Fibroblast of skin of right biceps (primary cell): ENCODE measurements at regions not wholly inside any gene's neighbourhood (a gene's known extent, or its start where the extent isn't known, plus 50 kb on each side); places are given as distances from the start of the nearest gene placed in this dataset.
A peak's percentile ranks its signal among the peaks of the same experiment; 100 is the strongest.

Source experiments
- DNase-seq: peaks from one replicate; pipeline ENCODE4 v3.0.0-alpha.2; 2013

DNA sequence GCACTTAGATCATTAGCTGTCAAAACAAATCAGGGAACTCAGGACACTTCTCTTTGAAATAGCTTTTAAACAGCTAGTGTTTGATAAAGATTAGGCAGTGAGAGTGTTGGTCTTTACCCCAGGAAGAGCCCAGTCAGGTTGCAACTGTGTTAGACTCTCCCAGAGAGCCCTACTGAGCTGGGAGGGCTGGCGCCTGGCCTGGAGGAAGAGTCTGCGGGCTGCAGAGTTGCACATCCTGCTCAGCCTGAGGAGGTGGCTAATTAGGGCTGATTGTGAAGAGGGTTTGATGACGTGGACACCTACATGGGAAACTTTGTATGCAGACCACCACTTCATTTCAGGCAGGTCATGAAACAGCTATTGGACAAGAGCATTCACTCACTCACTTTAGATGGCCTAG lies 112.0 kb downstream of the TMEM174 start:
- DNase-seq: no peak

DNA sequence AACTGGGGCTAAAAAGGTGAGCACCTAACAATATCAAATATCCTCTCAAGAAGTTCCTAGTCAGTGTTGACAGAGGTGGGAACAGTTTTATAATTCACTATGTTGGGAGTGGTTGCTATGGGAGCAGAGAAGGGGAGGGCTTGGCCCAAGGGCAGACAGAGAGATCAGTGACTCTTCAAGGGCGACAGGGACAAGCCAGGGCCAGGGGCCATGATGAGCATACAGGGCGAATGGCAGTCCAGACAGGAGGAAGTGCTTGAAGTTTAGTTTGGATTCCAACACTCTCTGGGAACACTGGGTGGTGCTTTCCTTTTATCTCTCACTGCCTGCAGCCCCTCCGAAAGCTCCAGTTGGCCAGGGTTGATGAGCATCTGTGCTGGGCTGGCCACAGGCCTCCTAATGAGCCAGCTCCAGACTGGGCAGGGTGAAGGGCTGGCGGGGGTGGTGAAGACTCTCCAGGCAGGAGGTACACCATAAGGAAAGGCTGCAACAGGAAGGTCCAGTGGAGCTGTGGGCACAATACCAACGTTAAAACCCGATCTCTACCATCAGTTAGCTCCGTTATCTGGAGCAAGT lies 111.3 kb downstream of the TMEM174 start:
- DNase-seq: no peak

GRCh38 chr5:73282923-73283322 lies 109.9 kb downstream of the TMEM174 start:
- DNase-seq: no peak

GRCh38 chr5:73282383-73282782 lies 109.4 kb downstream of the TMEM174 start:
- DNase-seq: no peak

GRCh38 chr5:73280821-73281746 lies 108.1 kb downstream of the TMEM174 start:
- DNase-seq: peak; percentile 93

DNA sequence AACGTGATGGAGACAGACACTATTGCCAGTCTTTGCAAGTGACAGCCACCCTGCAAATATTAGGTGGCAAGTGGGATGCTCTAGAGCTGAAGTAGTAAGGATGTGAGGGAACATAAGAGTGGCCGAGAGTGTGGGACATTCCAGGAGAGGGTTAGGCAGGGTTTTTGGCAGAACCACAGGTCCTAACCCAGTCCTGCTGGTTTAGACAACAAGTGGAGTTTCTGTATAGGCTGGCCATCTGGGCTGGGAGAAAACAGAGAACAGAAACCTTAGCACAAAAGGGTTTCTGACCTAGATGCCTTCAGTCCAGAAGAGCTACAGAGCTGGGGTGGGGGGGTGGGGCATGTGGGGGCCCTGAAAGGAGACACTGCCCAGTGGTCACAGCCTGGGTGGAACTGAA lies 107.4 kb downstream of the TMEM174 start:
- no peak for DNase-seq

- DNase-seq: no peak
Measured at GRCh38 chr5:73279805-73280204, 106.8 kb downstream of the TMEM174 start.

- DNase-seq: no peak
Measured at GRCh38 chr5:73278693-73279092, 105.7 kb downstream of the TMEM174 start.

- DNase-seq: peak; percentile 28
Measured at GRCh38 chr5:73274881-73275663, 102.1 kb downstream of the TMEM174 start.

- DNase-seq: no peak
Measured at GRCh38 chr5:73274121-73274520, 101.1 kb downstream of the TMEM174 start.

DNA sequence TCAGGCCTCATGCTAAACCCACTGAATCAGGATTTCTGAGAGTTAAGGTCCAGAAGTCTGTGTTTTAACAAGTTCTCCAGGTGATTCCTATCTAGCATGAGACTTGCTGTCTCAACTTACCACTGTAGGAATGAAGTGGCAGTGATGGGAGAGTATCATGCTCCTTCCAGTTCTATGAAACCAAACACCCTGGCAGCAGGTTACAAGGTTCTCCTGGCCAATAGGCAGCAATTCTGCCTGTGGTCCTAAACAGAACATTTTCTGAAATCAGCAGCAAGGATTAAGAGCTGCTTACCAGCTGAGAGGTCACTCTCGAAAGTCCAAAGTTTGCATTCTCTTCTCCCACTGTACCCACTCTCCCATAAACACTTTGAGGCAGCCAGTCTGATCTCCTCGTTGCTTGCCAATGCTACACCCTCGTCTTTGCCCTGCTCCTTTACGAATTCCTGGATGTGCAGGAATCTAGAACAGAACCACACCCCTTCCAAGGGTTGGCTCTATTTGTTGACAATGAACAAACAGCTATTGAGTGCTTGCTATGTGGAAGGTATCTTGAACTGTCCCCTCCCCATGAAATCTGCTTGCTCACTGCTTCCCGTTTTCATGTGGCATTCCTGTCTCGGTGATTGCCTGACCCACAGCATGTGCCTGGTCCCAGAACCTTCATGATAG lies 100.5 kb downstream of the TMEM174 start:
- no peak for DNase-seq

GRCh38 chr5:73272351-73272750 lies 99.4 kb downstream of the TMEM174 start:
- no peak for DNase-seq

DNA sequence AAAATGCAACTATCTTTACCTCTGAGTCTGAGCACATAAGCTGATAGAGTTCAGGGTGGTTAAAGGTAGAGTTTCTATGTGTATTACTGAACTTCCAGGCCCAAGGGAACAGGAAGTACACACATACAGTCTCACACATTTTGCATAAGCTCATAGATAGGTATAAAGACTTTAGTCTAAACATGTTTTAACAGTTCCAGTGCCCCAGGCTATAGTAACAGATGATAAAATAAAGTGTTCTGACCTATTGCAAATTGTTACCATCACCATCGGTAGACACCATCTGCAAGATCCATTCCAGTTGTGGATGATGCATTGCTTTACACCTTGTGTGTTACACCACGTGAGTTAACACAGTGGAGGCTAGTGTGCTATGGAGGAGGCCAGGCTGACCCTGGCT lies 95.8 kb downstream of the TMEM174 start:
- DNase-seq: no peak

- no peak for DNase-seq
Measured at GRCh38 chr5:73267766-73268435, 94.9 kb downstream of the TMEM174 start.

- DNase-seq: no peak
Measured at GRCh38 chr5:73266925-73267765, 94.2 kb downstream of the TMEM174 start.

DNA sequence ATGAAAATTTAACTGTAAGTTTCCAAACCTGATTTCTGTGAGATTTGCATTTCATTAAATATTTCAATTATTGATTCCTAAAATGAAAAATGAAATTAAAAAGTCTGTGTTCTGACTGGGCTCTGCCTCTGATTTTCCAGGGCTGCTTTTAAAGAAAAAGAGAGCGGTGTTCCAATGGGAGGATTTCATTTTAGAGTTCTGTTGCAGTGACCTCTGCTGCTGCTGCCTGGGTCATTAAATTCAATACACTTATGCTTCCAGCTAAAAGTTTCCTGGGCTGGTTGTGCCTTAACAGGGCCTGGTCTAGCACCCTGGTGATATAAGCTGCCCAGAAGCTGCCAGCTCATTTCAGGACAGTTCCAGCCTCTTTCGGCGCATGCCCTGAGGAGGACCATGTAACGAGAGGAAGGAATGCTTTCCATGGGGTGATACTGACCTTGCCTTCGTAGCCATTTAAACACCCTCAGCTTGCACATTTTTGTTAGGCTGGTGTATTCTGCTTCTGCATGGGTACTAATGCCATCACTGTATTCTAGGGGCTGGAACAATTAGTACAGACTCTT lies 93.3 kb downstream of the TMEM174 start:
- DNase-seq: no peak

DNA sequence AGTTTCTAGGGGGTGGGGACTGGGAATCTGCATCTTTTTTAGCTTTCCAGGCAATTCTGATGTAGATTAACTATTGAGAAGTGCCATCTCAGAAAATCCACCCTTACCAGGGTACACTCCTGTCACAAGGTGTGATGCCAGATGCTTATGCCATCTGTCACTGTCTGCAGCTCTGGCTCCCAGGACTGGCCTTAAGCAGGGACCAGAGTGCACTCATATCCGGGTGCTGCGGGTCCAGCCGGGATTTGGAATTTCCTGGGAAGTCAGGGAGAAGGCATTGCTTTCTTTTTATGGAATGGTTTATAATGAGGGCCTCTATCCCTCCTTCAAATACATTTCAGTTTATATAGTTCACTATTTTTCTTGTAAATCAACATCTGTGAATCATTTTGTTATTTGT lies 92.6 kb downstream of the TMEM174 start:
- DNase-seq: peak; percentile 55

DNA sequence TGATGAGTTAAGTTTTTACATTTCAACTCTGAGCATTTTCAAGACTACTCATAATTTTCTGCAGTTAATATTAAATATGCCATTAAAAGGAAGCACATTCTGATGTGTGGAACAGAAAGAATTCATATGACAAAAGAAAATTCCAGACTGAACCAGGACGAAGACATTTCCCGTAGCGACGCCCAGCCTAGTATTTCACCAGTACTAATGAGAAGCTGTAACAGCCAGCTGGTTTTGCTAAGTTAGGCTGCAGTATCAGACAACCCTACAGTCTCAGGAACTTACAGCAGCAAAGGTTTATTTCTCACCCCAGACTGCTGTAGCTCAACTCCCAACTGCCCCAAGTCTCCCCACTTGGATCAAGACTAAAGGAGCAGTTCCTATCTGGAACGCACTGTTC lies 91.6 kb downstream of the TMEM174 start:
- DNase-seq: peak; percentile 48

DNA sequence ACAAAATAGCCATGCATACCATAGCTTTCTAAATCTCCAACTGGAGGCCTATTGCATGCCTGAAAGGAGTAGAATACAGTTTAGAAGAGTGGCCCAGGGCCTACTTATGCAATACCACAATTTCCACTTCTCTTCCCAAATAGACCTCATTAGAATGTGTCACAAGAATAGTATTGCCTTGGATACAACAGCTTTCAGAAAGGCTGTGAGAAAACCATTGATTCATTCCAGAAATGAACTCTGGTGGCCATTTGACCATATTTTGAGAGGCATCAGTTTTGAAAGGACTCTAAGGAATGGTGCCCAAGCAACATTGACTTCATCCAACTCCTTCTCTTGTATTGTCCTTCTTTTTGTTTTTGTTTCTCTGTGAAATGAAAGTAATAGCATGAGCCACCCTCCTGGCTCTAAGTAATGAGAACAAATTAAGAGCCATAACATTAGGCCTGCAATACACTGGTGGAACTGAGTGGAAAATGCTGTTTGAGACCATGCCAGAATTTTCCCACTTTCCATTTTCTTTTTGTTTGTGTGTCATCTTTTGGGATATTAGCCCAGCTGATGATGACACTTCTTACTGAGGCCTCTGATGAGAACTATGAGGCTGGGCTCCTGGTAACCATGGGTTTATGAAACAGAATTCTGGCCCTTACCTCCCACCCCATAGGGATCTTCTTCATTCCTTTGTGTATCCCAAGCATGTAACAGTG lies 90.2 kb downstream of the TMEM174 start:
- DNase-seq: no peak

DNA sequence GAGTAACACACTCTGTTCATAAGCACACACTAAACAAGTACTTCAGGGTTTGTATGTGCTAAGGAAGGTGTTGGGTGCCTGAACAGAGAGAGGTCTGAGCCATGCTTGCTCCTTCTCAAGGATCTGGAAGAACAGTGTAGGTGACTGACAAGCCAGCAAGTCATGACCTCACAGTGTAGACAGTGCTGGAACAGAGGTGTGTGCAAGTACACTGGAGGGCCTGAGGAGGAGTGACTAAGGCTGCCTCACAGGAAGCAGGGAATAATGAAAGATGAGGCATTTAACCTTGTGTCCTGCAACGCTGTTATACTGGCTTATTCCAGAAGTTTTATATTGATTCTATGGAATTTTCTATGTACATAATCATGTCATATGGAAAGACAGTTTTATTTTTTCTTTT lies 83.9 kb downstream of the TMEM174 start:
- no peak for DNase-seq

GRCh38 chr5:73256462-73256861 lies 83.5 kb downstream of the TMEM174 start:
- no peak for DNase-seq
